SK-N-SH (cell line): ENCODE measurements at regions not wholly inside any gene's neighbourhood (a gene's known extent, or its start where the extent isn't known, plus 50 kb on each side); places are given as distances from the start of the nearest gene placed in this dataset.

Source experiments
- CTCF ChIP-seq: fragments of 200-600 bp; sonication (generic); IDR thresholded peaks from 2 replicates; pipeline ENCODE4 v1.6.1; 2017; ENCODE audit warnings: antibody characterized with exemption, mild to moderate bottlenecking, moderate library complexity
- FOXM1 ChIP-seq: IDR thresholded peaks from 2 replicates; pipeline ENCODE4 v1.4.0; 2012; ENCODE audit warnings: low read depth, mild to moderate bottlenecking
- GABPA ChIP-seq: IDR thresholded peaks from 2 replicates; pipeline ENCODE4 v1.4.0; 2012; ENCODE audit warnings: low read depth, mild to moderate bottlenecking
- JUND ChIP-seq: IDR thresholded peaks from 2 replicates; pipeline ENCODE4 v1.4.0; 2012
- POLR2AphosphoS5 ChIP-seq: IDR thresholded peaks from 2 replicates; pipeline ENCODE4 v1.6.1; 2012; ENCODE audit warnings: low read depth, low read length
- REST ChIP-seq: IDR thresholded peaks from 2 replicates; pipeline ENCODE4 v1.6.1; 2012; ENCODE audit warnings: mild to moderate bottlenecking, low read depth, low read length, moderate library complexity
- RFX5 ChIP-seq: IDR thresholded peaks from 2 replicates; pipeline ENCODE4 v1.6.1; 2012; ENCODE audit warnings: mild to moderate bottlenecking, improper control_type of control experiment, low read length
- YY1 ChIP-seq: IDR thresholded peaks from 2 replicates; pipeline ENCODE4 v1.4.0; 2012; ENCODE audit warnings: low read depth, mild to moderate bottlenecking

GRCh38 chr9:119803679-119804078 is 434.4 kb upstream of the BRINP1 start:
- TF ChIP-seq CTCF (no peak), POLR2AphosphoS5 (no peak), FOXM1 (no peak), REST (no peak), GABPA (no peak), YY1 (no peak), RFX5 (no peak), JUND (no peak)
